ENCODE measurements at regions not wholly inside any gene's neighbourhood (a gene's known extent, or its start where the extent isn't known, plus 50 kb on each side); places are given as distances from the start of the nearest gene placed in this dataset.
"Not testable (repeated sequence)": the region's sequence is repeated elsewhere in the genome, so short reads cannot be mapped to it uniquely, and the experiment has no call there.

DNA sequence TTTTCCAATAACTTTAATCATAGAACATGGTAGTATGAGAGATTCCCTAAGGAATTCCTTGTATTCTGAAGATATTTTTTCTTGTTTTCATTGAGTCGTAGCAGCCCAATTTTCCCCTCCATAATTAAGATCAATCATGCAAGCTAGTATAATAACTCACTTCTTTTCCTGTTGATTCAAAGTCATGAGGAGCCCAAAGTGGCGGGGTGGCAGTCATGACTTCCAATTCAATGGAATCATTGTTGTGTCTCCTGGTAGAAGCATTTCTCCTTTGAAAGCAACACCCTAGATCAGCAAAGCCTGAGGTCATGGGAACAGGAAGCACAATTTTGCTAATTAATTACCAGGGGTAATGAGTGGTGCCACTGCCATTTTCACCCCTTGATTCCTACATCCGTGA is 77.6 kb upstream of the MAGI2 start:
- H3K79me2 ChIP-seq (ENCODE audit: control insufficient read depth, insufficient read depth, low read length, unreplicated experiment): no peaks in the 10 kb centered on the region

DNA sequence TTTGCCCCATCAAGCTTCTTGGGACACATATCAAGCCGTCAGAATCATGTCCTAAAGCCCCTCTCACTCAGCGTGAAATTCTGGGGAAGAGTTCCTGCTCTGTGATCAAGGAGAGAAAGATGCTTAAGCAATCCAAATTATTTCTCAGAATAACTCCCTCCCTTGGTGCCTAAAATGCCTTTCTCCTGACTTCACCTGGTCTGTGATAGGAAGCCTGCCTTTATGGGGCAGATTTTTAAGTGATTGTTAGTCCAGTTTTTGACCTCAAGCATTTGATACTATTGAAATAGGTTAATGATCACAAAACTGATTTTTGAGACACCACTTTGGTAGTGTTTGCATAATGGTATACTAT is 76.4 kb upstream of the MAGI2 start:
- Histone ChIP-seq H3K4me3 (ENCODE audit: low read depth, low read length) (no peak overlapping the region), H3K27ac (ENCODE audit: low read depth, low read length) (no peak overlapping the region), H3K36me3 (ENCODE audit: insufficient read depth, low read length) (no peaks in the 10 kb centered on the region), H3K4me1 (ENCODE audit: control insufficient read depth, insufficient read depth, low read length, unreplicated experiment) (no peaks in the 10 kb centered on the region), H2AFZ (ENCODE audit: low read length, unreplicated experiment) (no peak overlapping the region), H3K79me2 (ENCODE audit: control insufficient read depth, insufficient read depth, low read length, unreplicated experiment) (no peaks in the 10 kb centered on the region), H3K27me3 (ENCODE audit: insufficient read depth, low read length) (no peaks in the 10 kb centered on the region)

More for the DNA sequence above, 77.6 kb upstream of the MAGI2 start:
- Histone ChIP-seq H3K4me3 (ENCODE audit: low read depth, low read length) (no peak overlapping the region), H3K36me3 (ENCODE audit: insufficient read depth, low read length) (no peaks in the 10 kb centered on the region), H3K27ac (ENCODE audit: low read depth, low read length) (no peak overlapping the region), H3K4me1 (ENCODE audit: control insufficient read depth, insufficient read depth, low read length, unreplicated experiment) (no peaks in the 10 kb centered on the region), H3K27me3 (ENCODE audit: insufficient read depth, low read length) (no peaks in the 10 kb centered on the region), H2AFZ (ENCODE audit: low read length, unreplicated experiment) (no peak overlapping the region)

DNA sequence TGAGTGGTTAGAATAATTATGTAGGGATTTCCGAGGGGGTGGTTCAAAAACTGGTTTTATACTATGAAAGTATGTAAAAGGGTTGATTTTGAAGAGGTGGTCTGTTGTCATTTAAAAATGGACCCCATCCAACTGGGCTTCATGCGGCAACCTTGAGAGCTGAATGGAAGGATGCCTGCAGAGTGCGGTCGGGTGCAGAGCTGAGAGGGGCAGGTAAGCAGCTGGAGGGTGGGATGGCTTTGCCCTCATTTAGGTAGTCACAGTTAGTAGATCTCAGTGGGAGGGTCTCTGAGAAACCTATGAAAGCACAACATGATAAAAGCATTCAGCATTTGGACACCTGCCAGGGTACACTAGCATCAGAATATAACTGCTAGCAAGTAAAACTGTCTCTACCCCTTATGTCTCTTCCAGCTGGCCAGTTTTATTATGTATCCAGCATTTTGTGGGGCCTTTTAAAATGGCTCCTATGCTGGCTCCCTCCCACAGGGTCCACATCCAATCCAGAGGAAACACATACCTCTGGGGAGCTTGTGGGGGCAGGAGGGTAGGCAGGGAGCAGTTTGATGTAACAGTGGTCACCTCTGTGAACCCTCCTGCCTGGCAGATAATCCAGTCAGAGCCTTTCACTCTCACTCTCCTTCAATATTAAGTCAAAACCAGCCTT is 75.9 kb upstream of the MAGI2 start:
- H3K27ac ChIP-seq (ENCODE audit: low read depth, low read length): no peak overlapping the region
- H3K79me2 ChIP-seq (ENCODE audit: control insufficient read depth, insufficient read depth, low read length, unreplicated experiment): no peaks in the 10 kb centered on the region
- no peak overlapping the region for H3K4me3 ChIP-seq (ENCODE audit: low read depth, low read length)
- H2AFZ ChIP-seq (ENCODE audit: low read length, unreplicated experiment): no peak overlapping the region
- no peaks in the 10 kb centered on the region for H3K27me3 ChIP-seq (ENCODE audit: insufficient read depth, low read length)
- no peaks in the 10 kb centered on the region for H3K36me3 ChIP-seq (ENCODE audit: insufficient read depth, low read length)
- H3K4me1 ChIP-seq (ENCODE audit: control insufficient read depth, insufficient read depth, low read length, unreplicated experiment): no peaks in the 10 kb centered on the region

- H3K27me3 ChIP-seq (ENCODE audit: insufficient read depth, low read length): no peaks in the 10 kb centered on the region
- no peak overlapping the region for H2AFZ ChIP-seq (ENCODE audit: low read length, unreplicated experiment)
- H3K4me1 ChIP-seq (ENCODE audit: control insufficient read depth, insufficient read depth, low read length, unreplicated experiment): no peaks in the 10 kb centered on the region
- no peaks in the 10 kb centered on the region for H3K36me3 ChIP-seq (ENCODE audit: insufficient read depth, low read length)
- H3K27ac ChIP-seq (ENCODE audit: low read depth, low read length): no peak overlapping the region
- H3K79me2 ChIP-seq (ENCODE audit: control insufficient read depth, insufficient read depth, low read length, unreplicated experiment): no peaks in the 10 kb centered on the region
- H3K4me3 ChIP-seq (ENCODE audit: low read depth, low read length): no peak overlapping the region
Observed at GRCh38 chr7:79528421-79528820, 75.0 kb upstream of the MAGI2 start.

DNA sequence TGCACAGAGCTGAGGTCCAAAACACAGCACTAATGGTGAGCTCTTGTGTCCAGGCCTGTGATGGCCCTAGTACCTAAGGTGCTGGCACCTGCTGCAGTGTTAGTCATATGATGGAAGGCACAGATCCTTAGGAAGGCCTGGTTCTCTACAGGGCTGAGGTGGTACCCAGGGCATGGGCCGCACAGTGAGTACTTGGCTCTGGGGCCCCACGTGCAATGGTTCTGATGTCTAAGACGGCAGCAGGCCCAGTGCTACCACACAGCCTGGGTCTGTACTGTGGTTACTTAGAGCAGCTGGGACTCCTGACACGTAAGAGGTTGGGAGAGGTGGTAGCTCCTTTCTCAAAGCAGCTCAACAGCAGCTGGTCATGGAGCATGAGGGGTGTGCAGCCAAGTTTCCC is 70.6 kb upstream of the MAGI2 start:
- Histone ChIP-seq H3K27ac (ENCODE audit: low read depth, low read length) (no peak overlapping the region), H2AFZ (ENCODE audit: low read length, unreplicated experiment) (no peak overlapping the region), H3K4me3 (ENCODE audit: low read depth, low read length) (no peak overlapping the region), H3K36me3 (ENCODE audit: insufficient read depth, low read length) (no peaks in the 10 kb centered on the region), H3K4me1 (ENCODE audit: control insufficient read depth, insufficient read depth, low read length, unreplicated experiment) (no peaks in the 10 kb centered on the region), H3K79me2 (ENCODE audit: control insufficient read depth, insufficient read depth, low read length, unreplicated experiment) (no peaks in the 10 kb centered on the region), H3K27me3 (ENCODE audit: insufficient read depth, low read length) (no peaks in the 10 kb centered on the region)

- Histone ChIP-seq H3K79me2 (ENCODE audit: control insufficient read depth, insufficient read depth, low read length, unreplicated experiment) (no peaks in the 10 kb centered on the region), H3K4me3 (ENCODE audit: low read depth, low read length) (no peak overlapping the region), H2AFZ (ENCODE audit: low read length, unreplicated experiment) (no peak overlapping the region), H3K4me1 (ENCODE audit: control insufficient read depth, insufficient read depth, low read length, unreplicated experiment) (no peaks in the 10 kb centered on the region), H3K27me3 (ENCODE audit: insufficient read depth, low read length) (no peaks in the 10 kb centered on the region), H3K27ac (ENCODE audit: low read depth, low read length) (no peak overlapping the region), H3K36me3 (ENCODE audit: insufficient read depth, low read length) (no peaks in the 10 kb centered on the region)
Observed at GRCh38 chr7:79523436-79523835, 70.0 kb upstream of the MAGI2 start.

DNA sequence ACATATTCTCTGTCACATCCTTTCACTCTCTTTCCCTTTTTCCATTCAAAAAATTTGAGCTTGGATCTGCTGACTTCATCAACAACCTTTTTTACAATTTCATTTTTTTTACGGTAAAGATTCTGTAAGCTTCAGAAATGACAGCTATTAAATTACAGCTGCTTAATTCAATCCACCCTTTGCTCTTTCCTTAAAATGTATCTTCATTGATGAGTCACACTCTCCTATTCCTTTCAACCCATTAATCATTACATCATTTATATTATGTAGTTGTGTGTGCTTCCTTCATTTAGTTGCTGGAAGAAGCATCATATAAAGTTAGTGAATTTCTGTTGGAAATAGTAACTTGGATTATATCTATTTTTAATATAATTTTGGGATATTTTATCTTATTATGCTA is 67.1 kb upstream of the MAGI2 start:
- Histone ChIP-seq H3K36me3 (ENCODE audit: insufficient read depth, low read length) (no peaks in the 10 kb centered on the region), H3K4me3 (ENCODE audit: low read depth, low read length) (no peak overlapping the region), H3K4me1 (ENCODE audit: control insufficient read depth, insufficient read depth, low read length, unreplicated experiment) (no peaks in the 10 kb centered on the region), H2AFZ (ENCODE audit: low read length, unreplicated experiment) (no peak overlapping the region), H3K27me3 (ENCODE audit: insufficient read depth, low read length) (no peaks in the 10 kb centered on the region), H3K27ac (ENCODE audit: low read depth, low read length) (no peak overlapping the region), H3K79me2 (ENCODE audit: control insufficient read depth, insufficient read depth, low read length, unreplicated experiment) (no peaks in the 10 kb centered on the region)

GRCh38 chr7:79515358-79515757 is 61.9 kb upstream of the MAGI2 start:
- H3K27me3 ChIP-seq (ENCODE audit: insufficient read depth, low read length): no peaks in the 10 kb centered on the region
- H2AFZ ChIP-seq (ENCODE audit: low read length, unreplicated experiment): no peak overlapping the region
- H3K4me3 ChIP-seq (ENCODE audit: low read depth, low read length): no peak overlapping the region

GRCh38 chr7:79513261-79513660 is 59.8 kb upstream of the MAGI2 start:
- Histone ChIP-seq H3K36me3 (ENCODE audit: insufficient read depth, low read length) (no peaks in the 10 kb centered on the region), H3K27me3 (ENCODE audit: insufficient read depth, low read length) (no peaks in the 10 kb centered on the region), H3K27ac (ENCODE audit: low read depth, low read length) (no peak overlapping the region), H3K4me1 (ENCODE audit: control insufficient read depth, insufficient read depth, low read length, unreplicated experiment) (no peaks in the 10 kb centered on the region), H2AFZ (ENCODE audit: low read length, unreplicated experiment) (no peak overlapping the region), H3K79me2 (ENCODE audit: control insufficient read depth, insufficient read depth, low read length, unreplicated experiment) (no peaks in the 10 kb centered on the region), H3K4me3 (ENCODE audit: low read depth, low read length) (no peak overlapping the region)

More at GRCh38 chr7:79515358-79515757, 61.9 kb upstream of the MAGI2 start:
- Histone ChIP-seq H3K36me3 (ENCODE audit: insufficient read depth, low read length) (no peaks in the 10 kb centered on the region), H3K27ac (ENCODE audit: low read depth, low read length) (no peak overlapping the region), H3K4me1 (ENCODE audit: control insufficient read depth, insufficient read depth, low read length, unreplicated experiment) (no peaks in the 10 kb centered on the region), H3K79me2 (ENCODE audit: control insufficient read depth, insufficient read depth, low read length, unreplicated experiment) (no peaks in the 10 kb centered on the region)

- no peaks in the 10 kb centered on the region for H3K4me1 ChIP-seq (ENCODE audit: control insufficient read depth, insufficient read depth, low read length, unreplicated experiment)
- H3K79me2 ChIP-seq (ENCODE audit: control insufficient read depth, insufficient read depth, low read length, unreplicated experiment): no peaks in the 10 kb centered on the region
- H3K36me3 ChIP-seq (ENCODE audit: insufficient read depth, low read length): no peaks in the 10 kb centered on the region
- H3K27ac ChIP-seq (ENCODE audit: low read depth, low read length): no peak overlapping the region
- no peak overlapping the region for H2AFZ ChIP-seq (ENCODE audit: low read length, unreplicated experiment)
- no peaks in the 10 kb centered on the region for H3K27me3 ChIP-seq (ENCODE audit: insufficient read depth, low read length)
- no peak overlapping the region for H3K4me3 ChIP-seq (ENCODE audit: low read depth, low read length)
Observed at GRCh38 chr7:79512261-79512660, 58.8 kb upstream of the MAGI2 start.

- not testable (repeated sequence) for H2AFZ ChIP-seq (ENCODE audit: low read length, unreplicated experiment); H3K79me2 ChIP-seq (ENCODE audit: control insufficient read depth, insufficient read depth, low read length, unreplicated experiment); H3K27me3 ChIP-seq (ENCODE audit: insufficient read depth, low read length); H3K4me3 ChIP-seq (ENCODE audit: low read depth, low read length); H3K36me3 ChIP-seq (ENCODE audit: insufficient read depth, low read length); H3K27ac ChIP-seq (ENCODE audit: low read depth, low read length); H3K4me1 ChIP-seq (ENCODE audit: control insufficient read depth, insufficient read depth, low read length, unreplicated experiment)
Observed at GRCh38 chr7:79511056-79511455, 57.6 kb upstream of the MAGI2 start.

All from ACC112 (cell line).